ENCODE measurements at regions not wholly inside any gene's neighbourhood (a gene's known extent, or its start where the extent isn't known, plus 50 kb on each side); places are given as distances from the start of the nearest gene placed in this dataset.

- no peak for TF ChIP-seq CTCF (IDR thresholded peaks at IDR 0.05)
- TF ChIP-seq POLR2A (IDR thresholded peaks at IDR 0.05): no peak
Observed at GRCh38 chr2:51953931-51954330, 922.0 kb upstream of the NRXN1 start.
